ENCODE measurements at regions not wholly inside any gene's neighbourhood (a gene's known extent, or its start where the extent isn't known, plus 50 kb on each side); places are given as distances from the start of the nearest gene placed in this dataset.
"Not testable (repeated sequence)": the region's sequence is repeated elsewhere in the genome, so short reads cannot be mapped to it uniquely, and the experiment has no call there.

- peak overlapping the region; percentile 26 for H3K27ac ChIP-seq
- TF ChIP-seq CTCF (conservative IDR thresholded peaks at IDR 0.05): no peak
These were observed 96.8 kb upstream of the PCBD1 start for GRCh38 chr10:70984986-70985722.

DNA sequence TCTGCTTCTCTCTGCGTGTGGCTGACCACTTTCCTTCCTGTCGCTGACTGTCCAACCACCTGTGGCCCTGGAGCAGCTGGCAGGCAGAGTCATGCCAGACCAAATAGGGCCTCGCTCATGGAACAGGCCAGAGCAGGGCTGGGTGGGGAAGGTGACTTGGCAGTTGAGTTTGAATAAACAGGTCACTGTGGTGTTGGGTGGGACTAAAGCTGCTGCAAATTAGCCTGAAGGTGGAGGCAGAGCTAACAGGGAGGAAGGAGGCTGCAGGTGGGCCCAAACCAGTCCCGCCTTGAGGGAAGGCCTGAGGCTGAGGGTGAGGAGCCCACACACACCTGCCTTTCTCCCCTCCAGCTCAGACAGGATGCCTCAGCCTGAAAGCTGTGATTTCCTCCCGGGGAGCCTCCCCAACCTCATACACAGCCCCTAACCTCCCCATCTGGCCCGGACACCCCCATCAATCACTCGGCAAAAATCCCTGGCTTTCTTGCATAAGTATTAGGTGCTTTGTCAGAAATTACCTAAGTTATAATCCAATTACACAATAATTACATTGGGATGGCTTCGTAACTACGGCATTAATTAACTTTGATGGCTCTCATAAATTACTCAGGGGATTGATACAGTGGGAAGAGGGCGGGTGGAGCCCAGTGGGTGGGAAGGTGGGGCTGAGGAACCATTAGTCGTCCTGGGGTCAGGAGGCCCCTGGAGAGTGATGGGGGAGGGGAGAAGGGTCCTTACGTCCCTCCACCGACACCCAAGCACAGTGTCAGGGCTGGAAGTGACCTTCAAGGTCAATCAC is 97.7 kb upstream of the PCBD1 start:
- H3K27ac ChIP-seq: peak overlapping the region; percentile 26

GRCh38 chr10:70986623-70986950 is 98.2 kb upstream of the PCBD1 start:
- H3K27ac ChIP-seq: no peak overlapping the region
- no peak for TF ChIP-seq CTCF (conservative IDR thresholded peaks at IDR 0.05)

More for the DNA sequence above, 97.7 kb upstream of the PCBD1 start:
- no peak for TF ChIP-seq CTCF (conservative IDR thresholded peaks at IDR 0.05)

- TF ChIP-seq CTCF (conservative IDR thresholded peaks at IDR 0.05): no peak
- no peak overlapping the region for H3K27ac ChIP-seq
These were observed 99.2 kb upstream of the PCBD1 start for GRCh38 chr10:70987396-70988130.

- not testable (repeated sequence) for H3K27ac ChIP-seq
These were observed 101.8 kb upstream of the PCBD1 start for GRCh38 chr10:70990156-70990555.

- no peak overlapping the region for H3K27ac ChIP-seq
- TF ChIP-seq CTCF (conservative IDR thresholded peaks at IDR 0.05): no peak
These were observed 102.3 kb upstream of the PCBD1 start for GRCh38 chr10:70990681-70991080.

- no peak for TF ChIP-seq CTCF (conservative IDR thresholded peaks at IDR 0.05)
- H3K27ac ChIP-seq: no peak overlapping the region
These were observed 103.1 kb upstream of the PCBD1 start for GRCh38 chr10:70991140-70992124.
